SJSA1 (cell line): ENCODE measurements at regions not wholly inside any gene's neighbourhood (a gene's known extent, or its start where the extent isn't known, plus 50 kb on each side); places are given as distances from the start of the nearest gene placed in this dataset.

Source experiments
- DNase-seq, 2 experiments: peaks; one replicate each; pipeline ENCODE4 v3.0.0-alpha.2; 2015 to 2020; ENCODE audit warnings: low spot score in 2 of 2, low read depth in 1 of 2
- H3K27ac ChIP-seq: fragments of 250-450 bp; sonication (Bioruptor Pico); 2 replicates; pipeline ENCODE4 v1.5.1; 2020; ENCODE audit warnings: mild to moderate bottlenecking, moderate library complexity
- H3K27me3 ChIP-seq: fragments of 250-450 bp; sonication (Bioruptor Pico); replicated peaks from 2 replicates; pipeline ENCODE4 v1.5.1; 2020; ENCODE audit warnings: mild to moderate bottlenecking, moderate library complexity
- H3K36me3 ChIP-seq: fragments of 250-450 bp; sonication (Bioruptor Pico); 2 replicates; pipeline ENCODE4 v1.5.1; 2020; ENCODE audit warnings: mild to moderate bottlenecking
- H3K4me1 ChIP-seq: fragments of 250-450 bp; sonication (Bioruptor Pico); replicated peaks from 2 replicates; pipeline ENCODE4 v1.6.1; 2021; ENCODE audit warnings: mild to moderate bottlenecking
- H3K4me3 ChIP-seq: fragments of 250-450 bp; sonication (Bioruptor Pico); 2 replicates; pipeline ENCODE4 v1.5.1; 2020; ENCODE audit warnings: mild to moderate bottlenecking
- H3K9me3 ChIP-seq: fragments of 250-450 bp; sonication (Bioruptor Pico); replicated peaks from 2 replicates; pipeline ENCODE4 v1.5.1; 2020; ENCODE audit warnings: mild to moderate bottlenecking

DNA sequence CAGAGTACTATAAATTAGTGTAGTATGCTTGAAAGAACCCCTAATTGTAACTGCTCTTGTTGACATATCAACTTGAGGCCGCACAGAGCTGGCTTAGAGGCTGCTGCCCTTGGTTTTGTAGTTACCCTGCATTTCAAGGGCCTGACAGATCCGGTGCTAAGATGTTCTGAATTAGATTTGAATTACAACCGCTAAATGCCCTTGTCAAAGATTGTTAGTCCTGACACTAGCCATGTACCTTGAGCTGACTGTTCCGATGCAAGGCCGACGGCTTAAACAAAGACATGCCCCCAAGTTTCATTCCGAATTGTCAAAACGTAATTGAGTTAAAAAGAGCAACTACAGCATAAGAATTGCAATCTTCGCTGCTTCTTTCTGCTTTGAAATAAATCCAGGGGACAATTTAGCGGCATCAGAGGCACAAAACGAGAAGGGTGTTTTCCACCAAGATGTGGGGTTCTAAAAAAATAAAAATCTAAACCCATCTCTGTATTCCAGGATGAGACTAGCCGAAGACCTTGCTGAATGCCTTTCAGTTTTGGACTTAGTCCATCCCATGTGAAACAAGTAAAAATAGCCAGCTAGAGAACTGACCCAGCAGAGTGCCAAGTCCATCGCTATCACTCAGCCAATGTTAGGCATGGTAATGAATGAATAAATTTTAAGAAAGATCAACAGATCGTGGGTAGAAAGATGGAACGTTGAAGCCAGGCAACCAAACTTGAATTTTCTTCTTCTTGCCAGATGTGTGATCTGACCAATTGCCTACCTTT is 148.7 kb downstream of the DICER1 start:
- no peak overlapping the region for H3K27ac ChIP-seq

DNA sequence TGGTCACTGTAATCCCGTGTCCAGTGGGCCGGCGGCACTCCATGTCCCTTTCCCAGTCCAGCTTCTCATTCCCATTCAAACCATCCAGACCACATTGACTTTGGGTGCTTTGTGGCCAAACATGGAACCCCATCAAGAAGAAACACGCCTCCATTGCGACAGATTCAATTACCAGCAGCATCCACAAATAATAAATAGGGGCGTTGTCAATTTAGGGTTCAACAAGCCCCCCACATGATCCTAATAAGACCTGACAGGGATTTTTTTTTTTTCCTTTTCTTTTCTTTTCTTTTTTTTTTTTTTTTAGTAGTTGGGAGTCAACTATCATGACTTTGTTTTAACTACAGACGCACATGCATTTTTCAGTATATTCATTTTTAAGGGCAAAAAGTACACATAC is 149.4 kb downstream of the DICER1 start:
- Histone ChIP-seq H3K27me3 (no peaks in the 10 kb centered on the region), H3K9me3 (no peaks in the 10 kb centered on the region), H3K4me3 (no peak overlapping the region), H3K36me3 (no peaks in the 10 kb centered on the region), H3K27ac (no peak overlapping the region), H3K4me1 (peaks cover 1% of the 10 kb centered on the region)
- DNase-seq: no peak

More for the DNA sequence above, 148.7 kb downstream of the DICER1 start:
- no peak for DNase-seq
- no peaks in the 10 kb centered on the region for H3K36me3 ChIP-seq
- H3K4me1 ChIP-seq: no peaks in the 10 kb centered on the region
- H3K27me3 ChIP-seq: no peaks in the 10 kb centered on the region
- H3K4me3 ChIP-seq: no peak overlapping the region
- H3K9me3 ChIP-seq: no peaks in the 10 kb centered on the region

DNA sequence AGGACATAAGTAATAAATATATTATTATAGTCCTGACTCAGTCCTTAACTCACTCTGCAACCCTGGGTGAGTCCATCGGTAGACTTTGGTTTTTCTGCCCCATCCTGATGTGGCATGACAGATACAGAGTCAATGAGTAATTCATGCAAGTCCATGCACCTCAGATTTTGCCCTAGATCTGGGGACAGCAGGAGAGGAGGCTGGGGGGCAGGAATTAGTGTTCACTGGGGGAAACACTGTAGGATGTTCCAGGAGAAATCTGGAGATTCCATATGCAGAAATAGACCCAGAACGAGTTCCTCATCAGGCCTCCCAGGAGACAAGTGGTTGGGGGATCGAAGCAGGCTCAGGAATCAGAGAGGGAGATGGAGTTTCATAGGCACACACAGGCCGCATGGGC is 150.8 kb downstream of the DICER1 start:
- DNase-seq: no peak
- Histone ChIP-seq H3K9me3 (no peaks in the 10 kb centered on the region), H3K27me3 (no peaks in the 10 kb centered on the region), H3K4me3 (no peak overlapping the region), H3K27ac (no peak overlapping the region), H3K36me3 (no peaks in the 10 kb centered on the region), H3K4me1 (peaks cover 14% of the 10 kb centered on the region)

DNA sequence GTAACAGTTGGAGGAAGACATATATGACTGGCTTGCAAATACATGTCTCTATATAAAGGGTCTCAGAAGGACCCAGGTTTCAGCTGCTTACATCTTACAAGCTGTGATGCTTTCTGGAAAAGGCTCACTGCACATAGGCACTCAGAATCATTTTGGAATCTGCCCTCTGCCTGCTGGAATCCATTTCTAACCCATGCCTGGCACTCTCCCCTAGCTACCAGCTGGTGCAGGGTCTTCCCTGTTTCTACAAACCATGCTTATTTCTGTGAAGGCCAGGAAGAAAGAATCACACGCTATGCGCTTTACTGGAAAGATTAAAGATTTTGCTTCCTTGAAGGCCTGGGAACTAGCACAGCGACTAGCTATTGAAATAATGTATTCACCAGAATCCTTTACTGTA is 151.3 kb downstream of the DICER1 start:
- no peak overlapping the region for H3K27ac ChIP-seq

DNA sequence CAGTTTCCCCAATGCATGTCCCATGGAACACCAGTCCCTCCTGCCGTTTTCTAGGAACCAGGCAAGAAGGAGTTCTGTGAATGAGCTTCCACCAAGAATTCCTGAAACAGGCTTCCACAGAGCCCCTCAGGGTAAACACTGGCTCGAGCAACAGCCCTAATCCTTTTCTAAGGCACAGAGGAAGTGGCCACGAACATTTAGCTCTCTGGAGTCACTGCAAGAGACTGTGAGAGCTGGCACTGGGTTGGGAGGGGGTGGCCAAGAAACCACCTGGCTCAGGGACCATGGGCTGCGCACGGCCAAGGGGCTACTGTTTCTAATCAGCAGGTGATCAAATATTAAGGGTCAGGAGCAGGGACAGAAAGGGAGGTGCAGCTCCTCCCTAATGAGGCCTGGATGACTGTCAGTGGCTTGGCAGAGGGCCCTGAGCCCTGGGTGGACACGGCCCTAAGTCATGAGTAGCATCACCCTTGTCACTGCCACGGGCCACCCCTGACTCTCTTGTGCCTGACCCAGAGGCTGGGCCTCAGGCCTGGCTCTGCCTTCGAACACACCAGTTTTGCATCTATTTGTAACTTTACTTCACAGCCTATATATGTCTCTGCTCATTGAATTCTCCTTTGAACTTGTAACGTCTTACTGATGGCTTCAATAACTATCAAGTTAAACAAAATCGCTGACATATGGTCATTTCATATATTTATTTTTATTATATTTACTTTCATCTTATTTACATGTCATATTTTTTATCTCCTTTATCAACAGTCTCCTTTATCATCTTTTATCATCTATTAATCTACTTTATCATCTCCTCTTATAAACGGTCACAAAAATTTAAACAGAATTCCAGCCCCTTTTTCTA is 154.0 kb downstream of the DICER1 start:
- Histone ChIP-seq H3K36me3 (no peaks in the 10 kb centered on the region), H3K4me1 (peaks cover 14% of the 10 kb centered on the region)
- no peak for DNase-seq

More for the DNA sequence above, 151.3 kb downstream of the DICER1 start:
- no peak for DNase-seq
- Histone ChIP-seq H3K4me3 (no peak overlapping the region), H3K27me3 (no peaks in the 10 kb centered on the region), H3K9me3 (no peaks in the 10 kb centered on the region), H3K36me3 (no peaks in the 10 kb centered on the region), H3K4me1 (peaks cover 14% of the 10 kb centered on the region)

DNA sequence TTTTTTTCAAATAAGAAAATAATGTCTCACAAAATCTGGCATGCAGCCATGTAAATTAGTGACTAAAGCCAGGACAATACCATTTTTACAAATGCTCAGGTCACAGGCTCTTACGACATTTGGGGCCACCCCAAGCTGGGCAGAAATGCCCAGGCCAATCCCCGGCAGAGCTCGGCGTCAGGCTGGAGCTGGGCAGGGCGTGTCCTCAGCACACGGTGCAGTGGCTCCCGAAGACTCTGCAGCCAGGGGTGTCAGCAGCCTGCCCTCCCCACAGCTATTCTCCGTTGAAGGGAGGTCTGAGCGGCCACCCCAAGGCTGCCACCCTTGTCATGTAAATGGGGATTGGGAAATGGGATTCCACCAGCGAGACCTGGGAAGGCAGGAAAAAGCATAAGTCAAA is 158.6 kb downstream of the DICER1 start:
- no peak for DNase-seq
- Histone ChIP-seq H3K27me3 (no peaks in the 10 kb centered on the region), H3K36me3 (no peaks in the 10 kb centered on the region), H3K4me3 (no peak overlapping the region), H3K9me3 (no peaks in the 10 kb centered on the region), H3K4me1 (peaks cover 14% of the 10 kb centered on the region), H3K27ac (no peak overlapping the region)

More for the DNA sequence above, 154.0 kb downstream of the DICER1 start:
- H3K9me3 ChIP-seq: no peaks in the 10 kb centered on the region
- H3K27ac ChIP-seq: no peak overlapping the region
- no peak overlapping the region for H3K4me3 ChIP-seq
- no peaks in the 10 kb centered on the region for H3K27me3 ChIP-seq

DNA sequence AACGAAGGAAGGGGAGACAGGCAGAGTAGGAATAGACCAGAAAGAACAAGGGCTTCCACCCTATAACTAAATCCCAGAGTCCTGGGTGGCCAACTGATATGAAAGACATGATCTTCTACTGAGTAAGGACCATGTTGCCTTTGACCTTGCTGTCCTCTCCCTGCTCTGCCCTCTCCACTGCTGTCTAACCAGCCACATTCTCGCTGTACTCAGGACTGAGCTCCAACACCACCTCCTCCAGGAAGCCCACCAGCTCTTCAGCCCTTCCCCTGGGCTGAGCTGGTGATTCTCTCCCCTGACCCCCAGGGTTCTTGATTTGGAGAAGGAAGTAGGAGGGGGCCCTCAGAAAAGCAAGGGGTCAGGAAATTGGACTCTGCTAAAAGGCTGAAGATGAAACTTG is 159.2 kb downstream of the DICER1 start:
- no peaks in the 10 kb centered on the region for H3K9me3 ChIP-seq
- no peaks in the 10 kb centered on the region for H3K36me3 ChIP-seq
- DNase-seq: no peak
- H3K27me3 ChIP-seq: no peaks in the 10 kb centered on the region
- H3K4me3 ChIP-seq: no peak overlapping the region
- no peak overlapping the region for H3K27ac ChIP-seq
- H3K4me1 ChIP-seq: peaks cover 14% of the 10 kb centered on the region

DNA sequence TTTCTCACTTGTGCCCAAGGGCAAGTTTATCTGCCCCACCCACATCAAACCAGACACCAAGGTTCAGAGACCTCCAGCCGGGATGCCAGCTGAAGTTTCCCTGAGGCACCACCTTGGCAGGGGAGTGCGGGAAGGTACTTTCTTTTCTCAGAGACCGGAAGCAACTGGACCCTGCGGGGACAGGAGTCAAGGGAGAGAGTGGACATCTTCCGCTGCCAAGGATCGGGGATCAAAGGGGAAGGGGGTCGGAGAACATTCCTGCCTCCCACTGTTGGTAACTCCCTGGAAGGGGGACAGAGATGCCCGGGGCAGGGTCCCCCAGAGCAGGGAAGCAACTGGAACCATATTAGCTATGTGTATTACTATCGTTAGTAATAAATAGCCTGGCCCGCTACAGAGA is 161.8 kb downstream of the DICER1 start:
- H3K27me3 ChIP-seq: no peaks in the 10 kb centered on the region
- no peaks in the 10 kb centered on the region for H3K4me1 ChIP-seq
- H3K27ac ChIP-seq: no peak overlapping the region
- H3K4me3 ChIP-seq: no peak overlapping the region
- no peak for DNase-seq
- H3K9me3 ChIP-seq: no peaks in the 10 kb centered on the region
- no peaks in the 10 kb centered on the region for H3K36me3 ChIP-seq

DNA sequence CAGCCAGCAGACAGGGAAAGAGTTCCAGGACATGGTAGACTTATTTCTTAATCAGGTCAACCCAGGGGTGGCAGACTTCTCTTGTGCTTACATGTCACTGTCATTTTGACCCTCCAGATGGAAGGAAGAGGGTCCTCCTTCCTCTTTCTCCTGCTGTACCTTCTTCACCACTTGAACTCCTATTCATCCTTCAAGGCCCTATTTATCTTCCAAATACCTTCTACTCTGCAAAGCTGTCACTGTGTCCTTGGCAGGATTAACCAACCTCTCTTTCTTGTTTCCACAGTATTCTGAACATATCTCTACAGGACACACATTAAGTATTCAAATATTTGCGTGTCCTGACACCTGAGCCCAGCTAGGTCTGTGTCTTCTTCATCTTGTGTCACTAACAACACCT is 163.1 kb downstream of the DICER1 start:
- Histone ChIP-seq H3K4me1 (no peaks in the 10 kb centered on the region; the same call in 1 of the 2 replicates), H3K27ac (no peak overlapping the region), H3K4me3 (no peak overlapping the region), H3K36me3 (no peaks in the 10 kb centered on the region), H3K9me3 (no peaks in the 10 kb centered on the region), H3K27me3 (no peaks in the 10 kb centered on the region)
- DNase-seq: no peak

DNA sequence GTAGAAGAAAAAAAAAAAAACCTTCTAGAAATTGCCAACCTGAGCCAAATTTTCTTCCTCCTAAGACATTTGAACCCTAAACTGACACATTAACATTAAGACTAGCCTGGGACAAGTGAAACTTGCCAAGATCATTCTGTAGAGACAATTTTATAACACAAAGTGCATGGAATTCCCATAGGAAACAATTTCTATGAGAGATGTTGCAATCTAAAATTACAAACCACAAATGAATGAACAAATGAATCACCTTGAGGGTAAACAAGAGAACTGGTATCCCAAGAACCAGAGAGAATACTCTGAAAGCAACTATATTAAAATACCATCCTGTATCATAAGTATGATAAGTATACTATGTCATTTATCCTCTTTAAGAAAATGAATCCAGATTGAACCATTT is 165.3 kb downstream of the DICER1 start:
- Histone ChIP-seq H3K27ac (no peak overlapping the region), H3K27me3 (no peaks in the 10 kb centered on the region), H3K4me3 (no peak overlapping the region), H3K36me3 (no peaks in the 10 kb centered on the region), H3K9me3 (no peaks in the 10 kb centered on the region), H3K4me1 (no peaks in the 10 kb centered on the region; the same call in 1 of the 2 replicates)
- DNase-seq: no peak

DNA sequence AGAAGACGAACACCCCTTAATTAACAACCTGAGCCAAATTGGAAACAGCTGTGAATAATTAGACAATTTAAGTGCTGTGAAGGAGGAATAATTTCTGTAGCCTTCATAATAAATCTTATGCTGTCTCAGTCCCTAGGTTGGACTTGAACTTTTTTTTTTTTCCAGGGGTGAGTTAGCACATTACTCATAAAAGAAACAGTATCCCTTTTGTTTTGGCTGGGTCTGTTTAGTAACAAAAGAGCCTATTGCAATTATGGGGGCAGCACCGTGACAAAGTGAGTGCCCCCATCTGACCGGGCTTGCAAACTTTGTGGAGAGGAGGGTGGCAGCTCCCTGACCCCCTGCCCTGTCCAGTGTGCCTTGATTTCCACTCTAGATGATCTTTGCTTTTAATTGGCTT is 167.4 kb downstream of the DICER1 start:
- no peaks in the 10 kb centered on the region for H3K27me3 ChIP-seq
- no peak overlapping the region for H3K27ac ChIP-seq
- no peaks in the 10 kb centered on the region; the same call in 1 of the 2 replicates for H3K4me1 ChIP-seq
- H3K4me3 ChIP-seq: no peak overlapping the region
- no peaks in the 10 kb centered on the region for H3K36me3 ChIP-seq
- no peaks in the 10 kb centered on the region for H3K9me3 ChIP-seq
- DNase-seq: no peak

DNA sequence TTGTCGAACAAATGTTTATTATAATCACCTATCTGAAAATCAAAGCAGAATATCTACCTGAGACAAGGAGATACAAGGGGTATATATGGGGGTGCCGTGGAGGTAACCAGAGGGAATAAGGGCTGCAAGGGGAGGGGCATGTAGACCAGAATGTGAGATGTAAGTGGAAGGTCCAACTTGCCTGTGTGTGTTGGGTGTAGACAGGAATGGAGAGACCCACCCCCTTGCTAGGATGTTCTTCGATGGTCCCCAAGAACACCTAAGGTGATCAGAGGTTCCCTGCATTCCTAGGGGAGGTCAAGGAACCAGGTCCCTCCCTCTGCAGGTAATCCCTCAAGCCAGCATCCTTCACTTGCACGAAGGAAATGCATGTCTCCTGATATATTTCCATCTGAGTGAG is 167.9 kb downstream of the DICER1 start:
- Histone ChIP-seq H3K36me3 (no peaks in the 10 kb centered on the region), H3K4me1 (no peaks in the 10 kb centered on the region; the same call in 1 of the 2 replicates), H3K4me3 (no peak overlapping the region), H3K27me3 (no peaks in the 10 kb centered on the region), H3K27ac (no peak overlapping the region), H3K9me3 (no peaks in the 10 kb centered on the region)
- DNase-seq: no peak

DNA sequence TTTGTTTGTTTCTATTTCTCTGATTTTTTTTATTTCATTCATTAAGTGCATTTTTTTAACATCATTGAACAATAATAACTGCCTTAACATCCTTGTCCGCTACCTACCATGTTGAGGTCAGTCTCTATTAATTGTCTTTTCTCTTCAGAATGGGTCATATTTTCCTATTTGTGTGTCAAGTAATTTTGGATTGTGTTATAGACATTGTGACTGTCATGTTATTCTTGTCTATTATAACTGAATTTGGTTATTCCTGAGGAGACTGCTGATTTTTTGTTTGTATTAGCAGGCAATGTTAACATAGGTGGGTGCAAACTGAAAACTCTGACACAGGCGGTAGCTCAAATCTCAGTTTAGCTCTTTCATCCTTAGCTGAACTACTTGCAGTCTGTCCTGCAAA is 169.9 kb downstream of the DICER1 start:
- Histone ChIP-seq H3K4me1 (no peaks in the 10 kb centered on the region; the same call in 1 of the 2 replicates), H3K27ac (no peak overlapping the region), H3K4me3 (no peak overlapping the region), H3K9me3 (no peaks in the 10 kb centered on the region), H3K36me3 (no peaks in the 10 kb centered on the region), H3K27me3 (no peaks in the 10 kb centered on the region)
- DNase-seq: no peak

DNA sequence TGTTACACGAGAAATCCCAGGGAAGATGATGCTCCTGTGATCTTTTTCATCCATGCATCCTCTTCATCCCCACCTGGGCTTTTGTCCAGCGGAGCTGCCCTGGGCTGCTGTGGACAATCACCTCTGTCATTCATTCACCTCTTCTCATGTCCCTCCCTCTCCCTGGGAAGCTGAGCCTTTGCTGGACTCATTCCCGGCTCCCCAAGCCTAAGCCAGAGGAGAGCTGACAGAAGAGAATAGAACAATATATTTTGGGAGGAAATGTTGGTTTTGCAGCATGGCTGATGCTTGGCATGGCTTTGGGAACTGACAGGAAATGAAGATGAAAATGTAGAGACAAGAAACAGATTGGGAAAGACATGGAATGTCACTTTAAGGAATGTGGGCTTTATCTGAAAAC is 177.4 kb downstream of the DICER1 start:
- no peaks in the 10 kb centered on the region for H3K36me3 ChIP-seq
- DNase-seq: no peak
- no peak overlapping the region for H3K4me3 ChIP-seq
- no peaks in the 10 kb centered on the region for H3K9me3 ChIP-seq
- H3K27ac ChIP-seq: no peak overlapping the region
- no peaks in the 10 kb centered on the region for H3K27me3 ChIP-seq
- H3K4me1 ChIP-seq: no peaks in the 10 kb centered on the region
